Activated T-cell treated with anti-CD3 and anti-CD28 coated beads, Interleukin-2, amount 50 U/mL, for 4 hours (primary cell): ENCODE measurements at regions not wholly inside any gene's neighbourhood (a gene's known extent, or its start where the extent isn't known, plus 50 kb on each side); places are given as distances from the start of the nearest gene placed in this dataset.

Source experiments
- ATAC-seq, 2 donors: fragments of 200-7000 bp; cut with Tn5 transposase; one replicate each; pipeline ENCODE4 v1.10.0; 2021
- DNase-seq: peaks from one replicate; pipeline ENCODE4 v3.0.0-alpha.2; 2020
- H3K27me3 Mint-ChIP-seq: one replicate; pipeline ENCODE4 v1.8.0; 2021; ENCODE audit warnings: low read depth, mixed read lengths
- H3K36me3 Mint-ChIP-seq: one replicate; pipeline ENCODE4 v1.8.0; 2022; ENCODE audit warnings: mixed read lengths; ENCODE audit not compliant: insufficient read depth
- H3K4me1 Mint-ChIP-seq: one replicate; pipeline ENCODE4 v1.8.0; 2021; ENCODE audit warnings: low read depth, mixed read lengths
- H3K4me3 Mint-ChIP-seq: one replicate; pipeline ENCODE4 v1.8.0; 2021; ENCODE audit warnings: mild to moderate bottlenecking, moderate library complexity, mixed read lengths
- H3K9me3 Mint-ChIP-seq: one replicate; pipeline ENCODE4 v1.8.0; 2021; ENCODE audit warnings: mixed read lengths

DNA sequence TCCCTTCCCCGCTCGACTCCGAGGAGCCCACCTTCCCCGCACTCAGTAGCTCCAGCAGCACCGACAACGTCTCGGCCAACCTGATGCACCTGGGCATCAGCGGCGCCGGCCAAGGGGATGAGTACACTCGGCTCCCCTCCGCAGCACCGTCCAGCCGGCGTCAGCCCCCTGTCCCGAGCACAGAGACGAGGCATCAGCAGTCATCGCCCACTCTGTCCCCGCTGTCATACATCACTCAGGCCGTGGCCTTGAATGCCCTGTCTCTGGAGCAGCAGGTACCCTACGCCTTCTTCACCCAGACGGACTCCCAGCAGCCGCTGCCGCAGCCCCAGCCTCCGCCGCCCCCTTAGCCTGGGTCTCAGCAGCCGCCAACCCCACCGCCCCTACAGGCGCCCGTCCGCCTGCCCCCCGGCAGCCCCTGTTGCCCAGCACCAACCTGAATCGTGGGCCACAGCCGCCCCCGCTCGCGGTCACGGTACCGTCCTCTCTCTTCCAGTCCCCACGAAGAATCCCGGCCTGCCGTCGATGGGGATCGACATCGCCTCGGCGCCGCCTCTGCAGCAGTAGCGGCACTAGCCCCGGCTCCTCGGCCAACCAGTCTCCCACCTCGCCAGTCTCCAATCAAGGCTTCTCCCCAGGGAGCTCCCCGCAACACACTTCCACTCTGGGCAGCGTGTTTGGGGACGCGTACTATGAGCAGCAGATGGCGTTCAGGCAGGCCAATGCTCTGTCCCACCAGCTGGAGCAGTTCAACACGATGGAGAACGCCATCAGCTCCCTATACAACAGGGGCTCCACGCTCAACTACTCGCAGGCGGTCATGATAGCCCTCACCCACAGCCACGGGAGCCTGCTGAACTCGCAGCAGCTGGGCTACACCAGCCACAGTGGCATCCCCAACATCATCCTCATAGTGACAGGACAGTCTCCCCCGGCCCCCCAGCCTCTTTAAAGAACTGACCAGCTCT is 1195.9 kb upstream of the CHAC2 start:
- ATAC-seq (no peak), DNase-seq (no peak)
- H3K27me3 Mint-ChIP-seq: no peaks in the 10 kb centered on the region

GRCh38 chr2:52570716-52571115 is 1196.9 kb upstream of the CHAC2 start:
- Mint-ChIP-seq H3K27me3 (no peaks in the 10 kb centered on the region), H3K9me3 (peaks cover 8% of the 10 kb centered on the region), H3K36me3 (no peaks in the 10 kb centered on the region), H3K4me3 (no peak overlapping the region), H3K4me1 (no peaks in the 10 kb centered on the region)
- ATAC-seq: no peak
- no peak for DNase-seq

More for the DNA sequence above, 1195.9 kb upstream of the CHAC2 start:
- no peaks in the 10 kb centered on the region for H3K4me1 Mint-ChIP-seq
- no peak overlapping the region for H3K4me3 Mint-ChIP-seq
- H3K36me3 Mint-ChIP-seq: no peaks in the 10 kb centered on the region
- H3K9me3 Mint-ChIP-seq: peaks cover 8% of the 10 kb centered on the region

DNA sequence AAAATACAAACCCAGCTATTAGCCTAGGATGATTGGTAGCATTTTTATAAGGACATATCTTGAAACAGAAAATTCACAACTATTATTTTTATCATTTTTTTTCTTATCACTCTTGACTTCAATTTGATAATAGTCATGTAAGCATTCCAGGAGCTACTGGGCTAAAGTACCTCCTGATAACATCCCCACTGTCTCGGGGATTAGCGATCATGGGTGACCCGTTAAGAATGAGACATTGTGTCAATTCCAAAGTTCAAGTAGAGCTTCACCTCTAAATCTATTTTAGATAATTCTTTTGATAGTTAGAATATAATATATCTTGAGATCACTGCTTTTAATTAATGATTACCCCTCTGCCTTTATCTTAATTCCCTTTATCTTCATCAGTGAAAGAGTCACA is 1204.5 kb upstream of the CHAC2 start:
- peaks cover 14% of the 10 kb centered on the region for H3K9me3 Mint-ChIP-seq
- DNase-seq: no peak
- H3K4me3 Mint-ChIP-seq: no peak overlapping the region
- no peaks in the 10 kb centered on the region for H3K36me3 Mint-ChIP-seq
- ATAC-seq: no peak
- H3K27me3 Mint-ChIP-seq: no peaks in the 10 kb centered on the region
- no peaks in the 10 kb centered on the region for H3K4me1 Mint-ChIP-seq

GRCh38 chr2:52558265-52558664 is 1209.3 kb upstream of the CHAC2 start:
- H3K4me3 Mint-ChIP-seq: no peak overlapping the region
- H3K36me3 Mint-ChIP-seq: no peaks in the 10 kb centered on the region
- DNase-seq (no peak), ATAC-seq (no peak)
- no peaks in the 10 kb centered on the region for H3K27me3 Mint-ChIP-seq
- H3K4me1 Mint-ChIP-seq: no peaks in the 10 kb centered on the region
- peaks cover 8% of the 10 kb centered on the region for H3K9me3 Mint-ChIP-seq

DNA sequence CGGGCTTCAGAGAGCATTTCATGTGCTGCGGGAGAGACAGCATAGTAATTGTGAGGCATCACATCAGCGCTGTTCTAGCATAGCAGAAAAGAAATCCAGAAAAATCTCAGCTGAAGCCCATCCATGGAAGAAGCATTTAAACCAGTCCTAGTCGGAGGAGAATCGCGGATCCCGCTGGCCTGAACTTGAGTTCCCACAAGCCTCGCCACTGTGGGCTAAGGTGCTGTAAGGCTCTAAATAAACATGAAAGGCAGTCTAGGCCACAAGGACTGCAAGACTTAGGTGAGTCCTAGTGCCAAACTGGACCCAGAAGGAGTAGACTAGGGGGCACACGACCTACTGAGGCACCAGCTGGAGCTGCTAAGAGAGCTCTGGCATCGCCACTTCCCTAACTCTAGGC is 1225.3 kb upstream of the CHAC2 start:
- H3K4me1 Mint-ChIP-seq: no peaks in the 10 kb centered on the region
- H3K27me3 Mint-ChIP-seq: no peaks in the 10 kb centered on the region
- H3K4me3 Mint-ChIP-seq: no peak overlapping the region

GRCh38 chr2:52539026-52539970 is 1228.3 kb upstream of the CHAC2 start:
- H3K9me3 Mint-ChIP-seq: peaks cover 9% of the 10 kb centered on the region
- H3K4me1 Mint-ChIP-seq: no peaks in the 10 kb centered on the region
- H3K27me3 Mint-ChIP-seq: no peaks in the 10 kb centered on the region
- no peak for DNase-seq
- H3K4me3 Mint-ChIP-seq: no peak overlapping the region
- no peaks in the 10 kb centered on the region for H3K36me3 Mint-ChIP-seq
- no peak for ATAC-seq

More for the DNA sequence above, 1225.3 kb upstream of the CHAC2 start:
- ATAC-seq (no peak), DNase-seq (no peak)
- H3K9me3 Mint-ChIP-seq: peaks cover 22% of the 10 kb centered on the region
- H3K36me3 Mint-ChIP-seq: no peaks in the 10 kb centered on the region

DNA sequence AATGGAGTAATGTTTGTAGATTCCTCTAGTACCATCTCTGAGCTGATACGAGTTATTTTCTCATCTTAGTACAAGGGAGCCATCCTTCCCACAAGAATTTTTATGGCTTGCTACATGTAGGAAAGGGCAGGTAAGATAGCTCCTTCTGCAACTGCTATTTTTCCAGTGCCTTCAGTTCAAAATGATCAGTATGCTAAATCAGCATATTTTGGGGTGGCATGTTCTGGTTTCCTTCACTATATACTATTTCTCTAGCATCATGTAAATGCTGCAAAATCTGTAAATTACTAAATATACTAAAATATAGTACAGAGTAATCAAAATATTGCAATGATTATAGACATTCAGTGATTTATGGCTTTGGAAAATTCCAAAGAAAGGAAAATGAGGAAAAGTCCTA is 1230.0 kb upstream of the CHAC2 start:
- ATAC-seq: no peak
- Mint-ChIP-seq H3K36me3 (no peaks in the 10 kb centered on the region), H3K4me1 (no peaks in the 10 kb centered on the region), H3K4me3 (no peak overlapping the region), H3K27me3 (no peaks in the 10 kb centered on the region), H3K9me3 (peaks cover 4% of the 10 kb centered on the region)
- no peak for DNase-seq

DNA sequence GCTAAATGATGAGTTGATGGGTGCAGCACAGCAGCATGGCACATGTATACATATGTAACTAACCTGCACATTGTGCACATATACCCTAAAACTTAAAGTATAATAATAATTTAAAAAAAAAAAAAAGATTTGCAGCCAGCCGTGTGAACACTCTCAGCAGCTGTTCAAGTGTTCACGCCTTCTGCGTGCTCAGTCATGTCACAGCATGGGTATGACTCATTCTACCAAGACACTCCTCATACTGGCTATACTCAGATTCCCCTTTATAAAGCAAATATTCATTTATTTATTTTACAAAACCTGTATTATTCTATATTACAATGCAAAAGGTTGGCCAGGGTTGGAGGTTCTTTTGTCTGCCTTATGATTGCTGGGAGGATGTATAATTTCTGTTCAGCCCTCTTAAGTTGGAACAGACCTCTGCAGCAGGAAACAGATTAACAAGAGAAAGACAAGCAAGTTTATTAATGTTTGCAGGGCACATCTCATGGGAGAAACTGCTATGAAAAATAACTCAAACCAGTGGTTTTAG is 1230.6 kb upstream of the CHAC2 start:
- DNase-seq: no peak
- H3K4me3 Mint-ChIP-seq: no peak overlapping the region
- no peaks in the 10 kb centered on the region for H3K4me1 Mint-ChIP-seq
- H3K36me3 Mint-ChIP-seq: no peaks in the 10 kb centered on the region
- ATAC-seq: no peak
- peaks cover 3% of the 10 kb centered on the region for H3K9me3 Mint-ChIP-seq
- H3K27me3 Mint-ChIP-seq: no peaks in the 10 kb centered on the region

DNA sequence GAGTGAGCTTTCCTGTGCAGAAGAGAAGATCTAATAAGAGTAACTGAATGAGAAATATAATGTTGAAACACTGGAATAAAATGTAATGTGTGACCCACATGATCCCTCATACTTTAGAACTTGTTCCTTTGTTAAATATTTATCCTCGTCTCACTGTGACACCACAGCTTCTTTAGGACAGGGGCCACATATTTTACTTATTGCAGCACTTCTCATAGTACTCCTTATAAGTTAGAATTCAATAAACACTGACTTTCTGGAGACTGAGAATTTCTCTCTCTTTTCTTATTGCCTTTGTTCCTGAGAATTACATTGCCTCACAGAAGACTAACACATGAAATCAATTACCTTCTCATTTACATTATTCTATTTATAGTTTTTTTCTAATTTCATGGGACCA is 1234.6 kb upstream of the CHAC2 start:
- H3K36me3 Mint-ChIP-seq: no peaks in the 10 kb centered on the region
- no peaks in the 10 kb centered on the region for H3K27me3 Mint-ChIP-seq
- ATAC-seq (no peak), DNase-seq (no peak)
- no peaks in the 10 kb centered on the region for H3K4me1 Mint-ChIP-seq
- no peak overlapping the region for H3K4me3 Mint-ChIP-seq
- peaks cover 5% of the 10 kb centered on the region for H3K9me3 Mint-ChIP-seq

GRCh38 chr2:52526735-52527134 is 1240.9 kb upstream of the CHAC2 start:
- DNase-seq (no peak), ATAC-seq (no peak)
- Mint-ChIP-seq H3K36me3 (no peaks in the 10 kb centered on the region), H3K27me3 (no peaks in the 10 kb centered on the region), H3K4me1 (no peaks in the 10 kb centered on the region), H3K4me3 (no peak overlapping the region), H3K9me3 (peaks cover 13% of the 10 kb centered on the region)

DNA sequence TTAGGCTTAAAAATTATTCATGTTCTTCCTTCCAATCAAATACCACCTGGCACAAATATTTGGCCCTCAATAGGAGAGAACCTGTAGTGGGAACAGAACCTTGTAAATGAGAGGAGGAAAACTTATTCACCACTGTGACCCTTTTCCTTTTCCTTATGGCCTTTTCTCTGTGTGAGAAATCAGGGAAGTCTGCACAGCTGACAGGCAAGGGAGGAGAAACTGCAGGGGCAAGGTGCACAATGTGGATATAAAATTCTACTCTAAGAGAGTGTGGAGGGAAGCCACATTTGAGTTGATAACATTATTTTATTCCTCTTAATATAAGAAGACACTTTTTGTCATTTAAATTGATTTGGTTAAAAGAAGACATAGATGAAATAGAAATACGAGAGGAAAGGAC is 1247.0 kb upstream of the CHAC2 start:
- no peaks in the 10 kb centered on the region for H3K27me3 Mint-ChIP-seq
- no peak overlapping the region for H3K4me3 Mint-ChIP-seq
- DNase-seq (no peak), ATAC-seq (no peak)
- H3K4me1 Mint-ChIP-seq: no peaks in the 10 kb centered on the region
- H3K36me3 Mint-ChIP-seq: no peaks in the 10 kb centered on the region
- H3K9me3 Mint-ChIP-seq: no peaks in the 10 kb centered on the region

DNA sequence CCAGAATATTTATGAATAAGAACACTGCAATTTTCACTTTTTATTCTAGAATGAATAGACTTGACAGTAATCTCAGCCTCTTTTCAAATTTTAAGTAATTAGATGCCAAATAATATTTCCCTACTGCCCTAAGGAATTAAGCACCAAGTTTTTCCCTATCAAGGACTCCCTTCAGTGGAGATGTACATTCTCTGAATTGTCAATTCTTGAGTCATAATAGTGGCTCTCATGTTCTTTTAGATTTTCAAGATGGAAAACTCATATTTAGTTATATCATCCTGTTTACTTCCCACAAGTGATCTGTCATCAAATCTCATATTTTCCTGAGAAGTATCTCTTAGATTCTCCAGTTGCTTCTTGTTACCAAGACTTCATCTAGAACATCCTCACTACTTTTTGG is 1248.9 kb upstream of the CHAC2 start:
- ATAC-seq (no peak), DNase-seq (no peak)
- no peaks in the 10 kb centered on the region for H3K36me3 Mint-ChIP-seq
- H3K4me1 Mint-ChIP-seq: no peaks in the 10 kb centered on the region
- peaks cover 3% of the 10 kb centered on the region for H3K9me3 Mint-ChIP-seq
- no peak overlapping the region for H3K4me3 Mint-ChIP-seq
- no peaks in the 10 kb centered on the region for H3K27me3 Mint-ChIP-seq

- no peak for DNase-seq
- H3K36me3 Mint-ChIP-seq: no peaks in the 10 kb centered on the region
- no peaks in the 10 kb centered on the region for H3K27me3 Mint-ChIP-seq
- ATAC-seq: no peak
- no peaks in the 10 kb centered on the region for H3K4me1 Mint-ChIP-seq
- no peak overlapping the region for H3K4me3 Mint-ChIP-seq
- peaks cover 11% of the 10 kb centered on the region for H3K9me3 Mint-ChIP-seq
Observed at GRCh38 chr2:52512760-52513159, 1254.8 kb upstream of the CHAC2 start.

DNA sequence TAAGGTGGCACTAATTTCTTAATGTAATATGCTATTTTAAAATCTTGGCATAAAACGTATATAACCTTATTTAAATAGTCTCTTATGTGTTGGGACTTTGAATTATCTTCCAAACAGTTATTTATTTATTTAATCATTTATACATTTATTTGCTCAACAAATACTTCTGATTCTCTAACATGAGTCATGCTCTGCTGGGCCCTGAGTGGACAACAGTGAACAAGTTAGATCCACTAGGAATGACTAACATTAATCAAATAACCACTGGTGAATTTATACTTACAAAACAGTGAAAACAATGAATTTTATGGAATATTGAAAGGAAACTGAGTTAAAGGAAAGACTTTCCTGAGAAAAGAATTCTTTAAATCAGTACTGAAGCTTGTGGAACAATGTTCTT is 1257.2 kb upstream of the CHAC2 start:
- peaks cover 10% of the 10 kb centered on the region for H3K9me3 Mint-ChIP-seq
- no peaks in the 10 kb centered on the region for H3K36me3 Mint-ChIP-seq
- H3K4me1 Mint-ChIP-seq: no peaks in the 10 kb centered on the region
- no peak overlapping the region for H3K4me3 Mint-ChIP-seq
- ATAC-seq (no peak), DNase-seq (no peak)
- H3K27me3 Mint-ChIP-seq: no peaks in the 10 kb centered on the region
